KMS-11 (cell line): ENCODE measurements at regions not wholly inside any gene's neighbourhood (a gene's known extent, or its start where the extent isn't known, plus 50 kb on each side); places are given as distances from the start of the nearest gene placed in this dataset.

Experiments used
- H2AFZ ChIP-seq: fragments of 200-600 bp; sonication (generic); 2 replicates; pipeline ENCODE4 v1.6.1; 2016; ENCODE audit warnings: antibody characterized with exemption, mixed run types, low read depth
- H3K27ac ChIP-seq: fragments of 200-600 bp; sonication (generic); 2 replicates; pipeline ENCODE4 v1.6.1; 2016; ENCODE audit warnings: mild to moderate bottlenecking, mixed run types
- H3K27me3 ChIP-seq: fragments of 200-600 bp; sonication (generic); 2 replicates; pipeline ENCODE4 v1.6.1; 2017; ENCODE audit warnings: mild to moderate bottlenecking, low read depth, mixed run types, moderate library complexity; ENCODE audit not compliant: insufficient read depth
- H3K36me3 ChIP-seq: fragments of 200-600 bp; sonication (generic); 2 replicates; pipeline ENCODE4 v1.6.1; 2017; ENCODE audit warnings: mild to moderate bottlenecking, mixed run types; ENCODE audit not compliant: insufficient read depth
- H3K4me1 ChIP-seq: fragments of 200-600 bp; sonication (generic); 2 replicates; pipeline ENCODE4 v1.6.1; 2016; ENCODE audit warnings: mild to moderate bottlenecking, low read depth, mixed run types; ENCODE audit not compliant: poor library complexity, severe bottlenecking
- H3K4me2 ChIP-seq: fragments of 200-600 bp; sonication (generic); 2 replicates; pipeline ENCODE4 v1.7.0; 2016; ENCODE audit warnings: mild to moderate bottlenecking, mixed run types
- H3K4me3 ChIP-seq: fragments of 200-600 bp; sonication (generic); IDR thresholded peaks from 2 replicates; pipeline ENCODE4 v1.6.1; 2017; ENCODE audit warnings: low read depth, low read length, mixed read lengths; ENCODE audit not compliant: insufficient read depth
- H3K79me2 ChIP-seq: fragments of 200-600 bp; sonication (generic); 2 replicates; pipeline ENCODE4 v1.6.1; 2016; ENCODE audit warnings: low read depth, mixed run types; ENCODE audit not compliant: insufficient read depth
- H3K9ac ChIP-seq: fragments of 200-600 bp; sonication (generic); 2 replicates; pipeline ENCODE4 v1.6.1; 2016; ENCODE audit warnings: mild to moderate bottlenecking, mixed run types
- H4K20me1 ChIP-seq: fragments of 200-600 bp; sonication (generic); 2 replicates; pipeline ENCODE4 v1.6.1; 2016; ENCODE audit warnings: mild to moderate bottlenecking, mixed run types; ENCODE audit not compliant: insufficient read depth
- CTCF ChIP-seq: fragments of 200-600 bp; sonication (generic); conservative IDR thresholded peaks from 2 replicates; pipeline ENCODE4 v1.6.1; 2017; ENCODE audit warnings: low read depth, mild to moderate bottlenecking, antibody characterized with exemption, low read length, moderate library complexity, mixed read lengths

- Histone ChIP-seq H3K79me2 (peaks cover 28% of the 10 kb centered on the region; the same call in 1 of the 2 replicates), H3K27me3 (no peaks in the 10 kb centered on the region), H3K4me1 (no peaks in the 10 kb centered on the region), H3K27ac (no peak overlapping the region), H2AFZ (no peak overlapping the region), H4K20me1 (no peaks in the 10 kb centered on the region), H3K36me3 (peaks cover 4% of the 10 kb centered on the region; the same call in 1 of the 2 replicates), H3K4me2 (no peak overlapping the region), H3K9ac (no peak overlapping the region), H3K4me3 (no peak overlapping the region)
- no peak for TF ChIP-seq CTCF
Observed at GRCh38 chr22:42207918-42208317, 62.5 kb downstream of the TCF20 start.

- Histone ChIP-seq H3K27ac (no peak overlapping the region), H3K36me3 (no peaks in the 10 kb centered on the region), H3K79me2 (peaks cover 68% of the 10 kb centered on the region), H3K4me2 (no peak overlapping the region), H3K9ac (no peak overlapping the region), H4K20me1 (no peaks in the 10 kb centered on the region), H3K4me1 (peaks cover 6% of the 10 kb centered on the region), H3K27me3 (no peaks in the 10 kb centered on the region), H2AFZ (no peak overlapping the region), H3K4me3 (no peak overlapping the region)
- no peak for TF ChIP-seq CTCF
Observed at GRCh38 chr22:42203609-42204008, 66.8 kb downstream of the TCF20 start.

GRCh38 chr22:42202669-42203068 lies 67.8 kb downstream of the TCF20 start:
- Histone ChIP-seq H2AFZ (no peak overlapping the region), H3K27ac (no peak overlapping the region), H3K4me2 (no peak overlapping the region), H3K4me3 (no peak overlapping the region), H3K9ac (no peak overlapping the region), H4K20me1 (0 out of 2 replicates have a peak, but pooled peaks cover 7% of the 10 kb centered on the region), H3K36me3 (no peaks in the 10 kb centered on the region), H3K4me1 (peaks cover 6% of the 10 kb centered on the region), H3K27me3 (no peaks in the 10 kb centered on the region), H3K79me2 (peaks cover 78% of the 10 kb centered on the region)
- no peak for TF ChIP-seq CTCF

GRCh38 chr22:42202048-42202447 lies 68.4 kb downstream of the TCF20 start:
- H3K27me3 ChIP-seq, result no peaks in the 10 kb centered on the region
- no peak for TF ChIP-seq CTCF
- H3K36me3 ChIP-seq, result no peaks in the 10 kb centered on the region
- H4K20me1 ChIP-seq, result 0 out of 2 replicates have a peak, but pooled peaks cover 10% of the 10 kb centered on the region
- no peak overlapping the region for H3K4me2 ChIP-seq
- H3K27ac ChIP-seq, result no peak overlapping the region
- H3K4me3 ChIP-seq, result no peak overlapping the region
- H3K79me2 ChIP-seq, result peaks cover 75% of the 10 kb centered on the region
- H3K9ac ChIP-seq, result no peak overlapping the region
- no peak overlapping the region for H2AFZ ChIP-seq
- peaks cover 6% of the 10 kb centered on the region for H3K4me1 ChIP-seq

GRCh38 chr22:42199025-42199424 lies 68.4 kb upstream of the CYP2D6 start:
- H3K4me3 ChIP-seq, result no peak overlapping the region
- H4K20me1 ChIP-seq, result 0 out of 2 replicates have a peak, but pooled peaks cover 10% of the 10 kb centered on the region
- no peak overlapping the region for H3K9ac ChIP-seq
- H3K79me2 ChIP-seq, result peaks cover 80% of the 10 kb centered on the region
- H3K27me3 ChIP-seq, result no peaks in the 10 kb centered on the region
- no peaks in the 10 kb centered on the region for H3K36me3 ChIP-seq
- H3K4me1 ChIP-seq, result peaks cover 10% of the 10 kb centered on the region
- TF ChIP-seq CTCF, result no peak
- H3K27ac ChIP-seq, result no peak overlapping the region
- H2AFZ ChIP-seq, result no peak overlapping the region
- H3K4me2 ChIP-seq, result no peak overlapping the region
